PC-3 (cell line): ENCODE measurements at regions not wholly inside any gene's neighbourhood (a gene's known extent, or its start where the extent isn't known, plus 50 kb on each side); places are given as distances from the start of the nearest gene placed in this dataset.

Source experiments
- CTCF ChIP-seq: fragments of 300-600 bp; sonication (generic); conservative IDR thresholded peaks from 2 replicates; pipeline ENCODE4 v1.5.1; 2017; ENCODE audit warnings: antibody characterized with exemption, low read depth, mild to moderate bottlenecking, low read length
- EZH2 ChIP-seq: fragments of 300-600 bp; sonication (generic); IDR thresholded peaks from one replicate; pipeline ENCODE4 v1.6.1; 2017; ENCODE audit warnings: antibody characterized with exemption, mild to moderate bottlenecking, low read length; ENCODE audit not compliant: unreplicated experiment

- TF ChIP-seq CTCF (no peak), EZH2 (no peak)
Observed at GRCh38 chr13:50326271-50326670, 311.0 kb downstream of the KCNRG start.
